HepG2 (cell line): ENCODE measurements at regions not wholly inside any gene's neighbourhood (a gene's known extent, or its start where the extent isn't known, plus 50 kb on each side); places are given as distances from the start of the nearest gene placed in this dataset.

ENCODE experiments used
- ATAC-seq: fragments of 200-7000 bp; cut with Tn5 transposase; 3 replicates; pipeline ENCODE4 v1.9.1; 2020; ENCODE audit warnings: mild to moderate bottlenecking, moderate library complexity
- BruUV-seq: library from RNA; stranded (reverse); fragments of 400-500 nt; replicated peaks from 2 replicates; lab custom pipeline; 2021; lab: Mats Ljungman, UMichigan
- CTCF ChIA-PET: fragments of 300-600 bp; formaldehyde crosslinking; extraction: SDS; loops from one replicate; lab custom pipeline; 2021; ENCODE audit warnings: low total read pairs, inconsistent platforms, low intra/inter-chr PET ratio; lab: Yijun Ruan, JAX
- POLR2A ChIA-PET: fragments of 350-600 bp; sonication (Branson Sonifier 250); formaldehyde crosslinking; loops from one replicate; lab custom pipeline; 2020; ENCODE audit warnings: antibody characterized with exemption, inconsistent platforms; lab: Yijun Ruan, JAX
- DNase-seq: peaks from one replicate; pipeline ENCODE4 v3.0.0-alpha.2; 2015; ENCODE audit warnings: low spot score
- FAIRE-seq: peaks from 3 replicates; lab custom pipeline; 2011; peaks lifted over from hg19 to GRCh38; lab: Jason Lieb, UNC
- H2AFZ ChIP-seq: one replicate; pipeline ENCODE4 v1.6.1; 2011; ENCODE audit warnings: low read length, inconsistent platforms
- H3K27ac ChIP-seq: fragments of 300-600 bp; 3 replicates; pipeline ENCODE4 v1.8.0; 2011; ENCODE audit warnings: mixed run types, mild to moderate bottlenecking, mixed read lengths, low read length, inconsistent platforms; ENCODE audit not compliant: insufficient read depth; ENCODE audit errors: extremely low read length
- H3K27me3 ChIP-seq, 2 experiments: fragments of 200-600 bp in 1 of 2; 2 replicates in 1 of 2; 3 replicates in 1 of 2; pipeline versions ENCODE4 v1.6.0 to v1.8.0; 2011; ENCODE audit warnings: low read length in 2 of 2, mild to moderate bottlenecking in 2 of 2, moderate library complexity in 2 of 2, inconsistent platforms in 1 of 2; ENCODE audit not compliant: insufficient read depth in 2 of 2, control insufficient read depth in 1 of 2
- H3K36me3 ChIP-seq, 2 experiments: fragments of 200-600 bp in 1 of 2; replicated peaks in 1 of 2; 2 replicates in 1 of 2; 3 replicates in 1 of 2; pipeline versions ENCODE4 v1.5.1 to v1.8.0; 2011; ENCODE audit warnings: low read length in 2 of 2, inconsistent platforms in 1 of 2; ENCODE audit not compliant: insufficient read depth in 2 of 2, control insufficient read depth in 1 of 2
- H3K4me1 ChIP-seq: 2 replicates; pipeline ENCODE4 v1.5.1; 2012; ENCODE audit warnings: low read length, inconsistent platforms; ENCODE audit not compliant: insufficient read depth
- H3K4me2 ChIP-seq: 2 replicates; pipeline ENCODE4 v1.6.0; 2011; ENCODE audit warnings: low read depth, low read length, inconsistent platforms
- H3K4me3 ChIP-seq, 3 experiments: fragments of 200-600 bp in 1 of 3; sonication (generic), shearing (Covaris generic) in 1 of 3; replicated peaks in 1 of 3; 2 replicates each; pipeline ENCODE4 v1.5.1; 2011 to 2016; ENCODE audit warnings: low read length in 3 of 3, inconsistent platforms in 2 of 3, low read depth in 2 of 3, mild to moderate bottlenecking in 2 of 3, control low read depth in 1 of 3, mixed read lengths in 1 of 3; ENCODE audit not compliant: insufficient read depth in 1 of 3
- H3K79me2 ChIP-seq: one replicate; pipeline ENCODE4 v1.6.1; 2011; ENCODE audit warnings: low read length, inconsistent platforms; ENCODE audit not compliant: insufficient read depth
- H3K9ac ChIP-seq: 2 replicates; pipeline ENCODE4 v1.6.0; 2011; ENCODE audit warnings: mild to moderate bottlenecking, low read depth, low read length, inconsistent platforms; ENCODE audit not compliant: insufficient read depth
- H3K9me3 ChIP-seq: 2 replicates; pipeline ENCODE4 v1.5.1; 2012; ENCODE audit warnings: mild to moderate bottlenecking, low read length
- H4K20me1 ChIP-seq: 2 replicates; pipeline ENCODE4 v1.6.0; 2011; ENCODE audit warnings: inconsistent platforms, mild to moderate bottlenecking, low read length, moderate library complexity; ENCODE audit not compliant: insufficient read depth
- AKAP8 ChIP-seq: sonication (generic); formaldehyde crosslinking; IDR thresholded peaks from 2 replicates; pipeline ENCODE4 v1.5.1; 2020; ENCODE audit warnings: mild to moderate bottlenecking, missing genetic modification reagents
- CENPX ChIP-seq: sonication (generic); formaldehyde crosslinking; IDR thresholded peaks from 2 replicates; pipeline ENCODE4 v1.9.0; 2021; ENCODE audit warnings: mild to moderate bottlenecking, missing genetic modification reagents, moderate library complexity
- GABPB1 ChIP-seq: IDR thresholded peaks from 2 replicates; pipeline ENCODE4 v1.6.1; 2016; ENCODE audit warnings: mild to moderate bottlenecking, missing genetic modification reagents, moderate library complexity, missing compliant biosample characterization
- GATAD1 ChIP-seq: IDR thresholded peaks from 2 replicates; pipeline ENCODE4 v1.6.1; 2016; ENCODE audit warnings: missing genetic modification reagents, missing compliant biosample characterization
- KLF11 ChIP-seq: IDR thresholded peaks from 2 replicates; pipeline ENCODE4 v1.6.1; 2016; ENCODE audit warnings: missing compliant biosample characterization
- NFIC ChIP-seq: IDR thresholded peaks from 2 replicates; pipeline ENCODE4 v1.6.1; 2012; ENCODE audit warnings: mild to moderate bottlenecking, low read length, inconsistent platforms
- RARA ChIP-seq: IDR thresholded peaks from 2 replicates; pipeline ENCODE4 v1.6.1; 2016; ENCODE audit warnings: missing genetic modification reagents, missing compliant biosample characterization
- SRSF1 ChIP-seq: fragments of 200-400 bp; formaldehyde crosslinking; optimal IDR thresholded peaks from 2 replicates; pipeline ENCODE3; 2017; ENCODE audit warnings: mild to moderate bottlenecking, low read depth, low read length, moderate library complexity
- TERF1 ChIP-seq: sonication (generic); formaldehyde crosslinking; IDR thresholded peaks from 2 replicates; pipeline ENCODE4 v1.8.0; 2022; ENCODE audit warnings: mild to moderate bottlenecking, missing genetic modification reagents, moderate library complexity
- ZBTB33 ChIP-seq: sonication (generic); formaldehyde crosslinking; IDR thresholded peaks from 2 replicates; pipeline ENCODE4 v1.4.0; 2020; ENCODE audit warnings: missing genetic modification reagents
- ZNF280B ChIP-seq: sonication (generic); formaldehyde crosslinking; IDR thresholded peaks from 2 replicates; pipeline ENCODE4 v1.5.0; 2020; ENCODE audit warnings: missing genetic modification reagents, mild to moderate bottlenecking, borderline replicate concordance
- ZNF660 ChIP-seq: sonication (generic); formaldehyde crosslinking; IDR thresholded peaks from 2 replicates; pipeline ENCODE4 v1.5.1; 2020; ENCODE audit warnings: mild to moderate bottlenecking, low read depth, missing genetic modification reagents, borderline replicate concordance
- WGBS: methylation state at CpG from one replicate; pipeline ENCODE4 v1.1.6; 2017; ENCODE audit warnings: low lambda C conversion rate; 5-methylcytosine and 5-hydroxymethylcytosine counted together
- in situ Hi-C: cut with HindIII; loops from 2 replicates; pipeline ENCODE4 v1.10.0; 2017; ENCODE audit warnings: low pct_unique_long_range_greater_than_20kb; ENCODE audit not compliant: extremely low pct_ligation_motif_present
- intact Hi-C: fragments of 100-400 bp; cut with micrococcal nuclease; formaldehyde crosslinking; loops from one replicate; pipeline ENCODE4 v1.10.0; 2022; ENCODE audit not compliant: unreplicated experiment
- TF ChIP-seq, protein P1 (sequence below): sonication (generic); formaldehyde crosslinking; IDR thresholded peaks from 2 replicates; pipeline ENCODE4 v1.5.0; 2020; ENCODE audit warnings: mild to moderate bottlenecking, missing genetic modification reagents

DNA sequence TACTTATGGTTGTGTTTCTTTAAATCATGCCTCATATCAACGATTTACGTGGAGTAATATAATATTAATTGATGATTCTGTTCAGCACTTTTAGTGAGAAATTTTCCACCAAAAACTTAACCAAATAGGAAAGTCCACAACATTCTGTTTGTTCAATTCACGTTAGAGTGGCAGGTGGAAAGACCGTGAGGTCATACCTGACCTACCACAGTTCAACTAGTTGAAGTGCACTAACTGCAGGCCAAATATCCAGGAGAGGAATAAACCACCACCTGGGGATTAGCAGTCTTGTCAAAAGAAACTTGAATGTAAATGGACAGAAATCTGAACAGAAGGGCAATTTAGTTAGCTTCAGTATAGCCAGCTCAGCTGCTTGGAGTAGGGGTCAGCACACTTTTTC is 577.7 kb downstream of the KIF4B start:
- Histone ChIP-seq H3K4me2 (no peak overlapping the region), H3K36me3 (no peaks in the 10 kb centered on the region), H3K27me3 (no peaks in the 10 kb centered on the region), H3K4me3 (no peak overlapping the region), H2AFZ (no peak overlapping the region), H3K9ac (no peak overlapping the region), H3K9me3 (no peaks in the 10 kb centered on the region), H3K4me1 (no peaks in the 10 kb centered on the region)
- DNase-seq (no peak), FAIRE-seq (no peak)
- 2% methylated on average over 4 of the region's 4 CpGs for WGBS
- in situ Hi-C loops = no loop called here
- BruUV-seq = no TSS peak
- POLR2A ChIA-PET = no interaction called here
- no peak for TF ChIP-seq CENPX (CRISPR knock-in tag)
- no peak for TF ChIP-seq ZNF660 (CRISPR knock-in tag)
- TF ChIP-seq GABPB1 (CRISPR knock-in tag) = no peak
- TF ChIP-seq RARA (CRISPR knock-in tag) = no peak
- TF ChIP-seq, protein P1, sequence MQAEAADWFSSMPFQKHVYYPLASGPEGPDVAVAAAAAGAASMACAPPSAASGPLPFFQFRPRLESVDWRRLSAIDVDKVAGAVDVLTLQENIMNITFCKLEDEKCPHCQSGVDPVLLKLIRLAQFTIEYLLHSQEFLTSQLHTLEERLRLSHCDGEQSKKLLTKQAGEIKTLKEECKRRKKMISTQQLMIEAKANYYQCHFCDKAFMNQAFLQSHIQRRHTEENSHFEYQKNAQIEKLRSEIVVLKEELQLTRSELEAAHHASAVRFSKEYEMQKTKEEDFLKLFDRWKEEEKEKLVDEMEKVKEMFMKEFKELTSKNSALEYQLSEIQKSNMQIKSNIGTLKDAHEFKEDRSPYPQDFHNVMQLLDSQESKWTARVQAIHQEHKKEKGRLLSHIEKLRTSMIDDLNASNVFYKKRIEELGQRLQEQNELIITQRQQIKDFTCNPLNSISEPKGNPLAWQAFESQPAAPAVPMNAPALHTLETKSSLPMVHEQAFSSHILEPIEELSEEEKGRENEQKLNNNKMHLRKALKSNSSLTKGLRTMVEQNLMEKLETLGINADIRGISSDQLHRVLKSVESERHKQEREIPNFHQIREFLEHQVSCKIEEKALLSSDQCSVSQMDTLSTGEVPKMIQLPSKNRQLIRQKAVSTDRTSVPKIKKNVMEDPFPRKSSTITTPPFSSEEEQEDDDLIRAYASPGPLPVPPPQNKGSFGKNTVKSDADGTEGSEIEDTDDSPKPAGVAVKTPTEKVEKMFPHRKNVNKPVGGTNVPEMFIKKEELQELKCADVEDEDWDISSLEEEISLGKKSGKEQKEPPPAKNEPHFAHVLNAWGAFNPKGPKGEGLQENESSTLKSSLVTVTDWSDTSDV (CRISPR knock-in tag) = no peak
- no peak for TF ChIP-seq ZNF280B (CRISPR knock-in tag)
- TF ChIP-seq TERF1 (CRISPR knock-in tag) = no peak
- no peak for TF ChIP-seq NFIC
- TF ChIP-seq GATAD1 (CRISPR knock-in tag) = no peak
- no peak for TF ChIP-seq AKAP8
- TF ChIP-seq ZBTB33 (CRISPR knock-in tag) = no peak
- no peak for TF ChIP-seq SRSF1
- TF ChIP-seq KLF11 (CRISPR knock-in tag) = no peak
- TF ChIP-seq, all 625 proteins: peak for 0
- CTCF ChIA-PET = no interaction called here
- Histone ChIP-seq H3K27ac (no peak overlapping the region), H3K79me2 (no peaks in the 10 kb centered on the region), H4K20me1 (no peaks in the 10 kb centered on the region)
- intact Hi-C loops = no loop called here
- no peak for ATAC-seq
